ENCODE measurements at regions not wholly inside any gene's neighbourhood (a gene's known extent, or its start where the extent isn't known, plus 50 kb on each side); places are given as distances from the start of the nearest gene placed in this dataset.

- intact Hi-C loops (cut with micrococcal nuclease; ENCODE audit: unreplicated experiment), result no loop called here
- no peak for TF ChIP-seq CTCF (conservative IDR thresholded peaks at IDR 0.05)
- TF ChIP-seq EZH2 (IDR thresholded peaks at IDR 0.05; ENCODE audit: low read depth), result no peak
These were observed 446.4 kb upstream of the KLF6 start for GRCh38 chr10:4231439-4231838.

GRCh38 chr10:4230036-4230435, 445.0 kb upstream of the KLF6 start:
- Histone ChIP-seq H2AFZ (no peak overlapping the region), H3K4me1 (replicated peaks; ENCODE audit: insufficient read depth) (no peaks in the 10 kb centered on the region), H3F3A (ENCODE audit: insufficient read depth, low read depth) (no peaks in the 10 kb centered on the region), H4K20me1 (ENCODE audit: insufficient read depth) (no peaks in the 10 kb centered on the region), H3K9me2 (ENCODE audit: insufficient read depth) (no peaks in the 10 kb centered on the region), H3K27me3 (ENCODE audit: insufficient read depth, low read depth) (no peaks in the 10 kb centered on the region), H3K36me3 (ENCODE audit: low read depth) (no peaks in the 10 kb centered on the region), H3K9me3 (ENCODE audit: insufficient read depth, low read depth) (no peaks in the 10 kb centered on the region), H3K4me3 (no peak overlapping the region), H3K27ac (no peak overlapping the region), H3K79me2 (ENCODE audit: low read depth) (no peaks in the 10 kb centered on the region), H3K4me2 (no peak overlapping the region)
- CTCF ChIA-PET, result no interaction called here
- POLR2A ChIA-PET (ENCODE audit: unreplicated experiment), result no interaction called here
- TF ChIP-seq EZH2 (IDR thresholded peaks at IDR 0.05; ENCODE audit: low read depth), result no peak
- no peak for DNase-seq
- intact Hi-C loops (cut with micrococcal nuclease; ENCODE audit: unreplicated experiment), result no loop called here
- BruUV-seq (replicated peaks), result no TSS peak

More at GRCh38 chr10:4231439-4231838, 446.4 kb upstream of the KLF6 start:
- H3K4me1 ChIP-seq (replicated peaks; ENCODE audit: insufficient read depth), result no peaks in the 10 kb centered on the region
- no TSS peak for BruUV-seq (replicated peaks)
- ChIA-PET CTCF (no interaction called here), POLR2A (ENCODE audit: unreplicated experiment) (no interaction called here)
- no peak overlapping the region for H3K4me2 ChIP-seq
- no peak overlapping the region for H3K27ac ChIP-seq
- no peaks in the 10 kb centered on the region for H4K20me1 ChIP-seq (ENCODE audit: insufficient read depth)
- no peaks in the 10 kb centered on the region for H3F3A ChIP-seq (ENCODE audit: insufficient read depth, low read depth)
- no peaks in the 10 kb centered on the region for H3K36me3 ChIP-seq (ENCODE audit: low read depth)
- H3K9me2 ChIP-seq (ENCODE audit: insufficient read depth), result no peaks in the 10 kb centered on the region
- no peak for DNase-seq
- no peaks in the 10 kb centered on the region for H3K27me3 ChIP-seq (ENCODE audit: insufficient read depth, low read depth)
- H3K9me3 ChIP-seq (ENCODE audit: insufficient read depth, low read depth), result no peaks in the 10 kb centered on the region
- H2AFZ ChIP-seq, result no peak overlapping the region
- H3K79me2 ChIP-seq (ENCODE audit: low read depth), result no peaks in the 10 kb centered on the region
- no peak overlapping the region for H3K4me3 ChIP-seq

- BruUV-seq (replicated peaks), result no TSS peak
- TF ChIP-seq EZH2 (IDR thresholded peaks at IDR 0.05; ENCODE audit: low read depth), result no peak
- Histone ChIP-seq H3K36me3 (ENCODE audit: low read depth) (no peaks in the 10 kb centered on the region), H3K9me3 (ENCODE audit: insufficient read depth, low read depth) (no peaks in the 10 kb centered on the region), H2AFZ (no peak overlapping the region), H3K79me2 (ENCODE audit: low read depth) (no peaks in the 10 kb centered on the region), H3K4me2 (no peak overlapping the region), H3K4me1 (replicated peaks; ENCODE audit: insufficient read depth) (no peaks in the 10 kb centered on the region), H3F3A (ENCODE audit: insufficient read depth, low read depth) (no peaks in the 10 kb centered on the region), H3K9me2 (ENCODE audit: insufficient read depth) (no peaks in the 10 kb centered on the region), H3K4me3 (no peak overlapping the region), H4K20me1 (ENCODE audit: insufficient read depth) (no peaks in the 10 kb centered on the region), H3K27ac (no peak overlapping the region), H3K27me3 (ENCODE audit: insufficient read depth, low read depth) (no peaks in the 10 kb centered on the region)
- CTCF ChIA-PET, result no interaction called here
- no peak for DNase-seq
- intact Hi-C loops (cut with micrococcal nuclease; ENCODE audit: unreplicated experiment), result no loop called here
- POLR2A ChIA-PET (ENCODE audit: unreplicated experiment), result no interaction called here
These were observed 444.1 kb upstream of the KLF6 start for GRCh38 chr10:4229106-4229505.

- Histone ChIP-seq H3K9me3 (ENCODE audit: insufficient read depth, low read depth) (no peaks in the 10 kb centered on the region), H3K79me2 (ENCODE audit: low read depth) (no peaks in the 10 kb centered on the region), H3K4me1 (replicated peaks; ENCODE audit: insufficient read depth) (no peaks in the 10 kb centered on the region), H2AFZ (no peak overlapping the region), H3F3A (ENCODE audit: insufficient read depth, low read depth) (no peaks in the 10 kb centered on the region), H3K4me3 (no peak overlapping the region), H3K36me3 (ENCODE audit: low read depth) (no peaks in the 10 kb centered on the region), H3K27me3 (ENCODE audit: insufficient read depth, low read depth) (no peaks in the 10 kb centered on the region), H3K9me2 (ENCODE audit: insufficient read depth) (no peaks in the 10 kb centered on the region), H3K4me2 (no peak overlapping the region), H3K27ac (no peak overlapping the region), H4K20me1 (ENCODE audit: insufficient read depth) (no peaks in the 10 kb centered on the region)
- no peak for DNase-seq
- no peak for TF ChIP-seq CTCF (conservative IDR thresholded peaks at IDR 0.05)
- no TSS peak for BruUV-seq (replicated peaks)
- ChIA-PET POLR2A (ENCODE audit: unreplicated experiment) (no interaction called here), CTCF (no interaction called here)
- intact Hi-C loops (cut with micrococcal nuclease; ENCODE audit: unreplicated experiment), result no loop called here
These were observed 442.6 kb upstream of the KLF6 start for GRCh38 chr10:4227586-4227985.
